ENCODE measurements at regions not wholly inside any gene's neighbourhood (a gene's known extent, or its start where the extent isn't known, plus 50 kb on each side); places are given as distances from the start of the nearest gene placed in this dataset.

DNA sequence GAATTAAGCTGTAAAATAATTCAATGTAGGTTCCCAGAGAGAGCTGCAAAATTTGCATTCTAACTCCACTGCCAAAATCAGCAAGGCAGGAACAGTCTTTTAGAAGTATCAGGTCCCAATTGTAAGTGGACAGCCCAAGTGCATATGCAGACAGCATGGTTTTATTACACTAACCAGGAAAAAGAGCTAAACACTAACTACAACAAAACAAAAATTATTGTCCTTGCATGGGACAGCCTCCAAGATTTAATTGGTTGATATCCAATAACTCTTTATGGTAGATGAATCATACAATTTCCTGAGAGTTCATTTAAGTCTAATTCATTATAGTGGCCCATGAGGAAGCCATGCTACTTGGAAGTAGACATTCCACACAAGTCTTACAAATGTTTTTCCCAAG is 154.3 kb upstream of the ZNF648 start:
- Histone ChIP-seq H3K4me1 (ENCODE audit: insufficient read depth, low read length) (no peaks in the 10 kb centered on the region), H3K4ac (ENCODE audit: low read depth, low read length) (no peak overlapping the region), H3K23me2 (ENCODE audit: insufficient read length, low read depth, low read length, poor library complexity, severe bottlenecking) (no peaks in the 10 kb centered on the region), H3K27ac (ENCODE audit: insufficient read length, low read depth, low read length) (no peak overlapping the region), H3T11ph (ENCODE audit: low read length) (no peak overlapping the region), H3K79me1 (ENCODE audit: insufficient read depth, low read depth, low read length, poor library complexity, severe bottlenecking) (no peaks in the 10 kb centered on the region), H2BK120ac (ENCODE audit: low read depth, low read length, poor library complexity, severe bottlenecking) (no peak overlapping the region), H3K79me2 (ENCODE audit: insufficient read depth, low read length) (no peaks in the 10 kb centered on the region), H3K4me2 (ENCODE audit: insufficient read depth, insufficient read length, low read length) (no peak overlapping the region), H2BK15ac (ENCODE audit: low read depth, low read length) (no peak overlapping the region), H3K23ac (ENCODE audit: insufficient read length, low read depth, low read length) (no peak overlapping the region), H2BK5ac (ENCODE audit: insufficient read length, low read length) (no peak overlapping the region), H2BK20ac (ENCODE audit: low read depth, low read length, poor library complexity, severe bottlenecking) (no peak overlapping the region), H3K9ac (ENCODE audit: extremely low read depth, insufficient read length, low read length) (no peak overlapping the region), H3K27me3 (ENCODE audit: insufficient read depth, low read length) (no peaks in the 10 kb centered on the region), H2AK5ac (ENCODE audit: insufficient read length, low read length) (no peak overlapping the region), H2BK12ac (ENCODE audit: insufficient read length, low read depth, low read length) (no peak overlapping the region), H3K56ac (ENCODE audit: insufficient read length, low read depth, low read length) (no peak overlapping the region), H4K5ac (ENCODE audit: insufficient read length, low read depth, low read length) (no peak overlapping the region), H4K20me1 (ENCODE audit: control insufficient read depth, insufficient read depth, insufficient read length) (no peaks in the 10 kb centered on the region), H4K8ac (replicated peaks; ENCODE audit: insufficient read length, low read depth, low read length) (no peak overlapping the region), H3K14ac (ENCODE audit: insufficient read depth, low read length) (no peak overlapping the region), H2AFZ (ENCODE audit: low read length) (no peak overlapping the region), H3K18ac (ENCODE audit: insufficient read length, low read depth, low read length) (no peak overlapping the region), H3K9me3 (ENCODE audit: control insufficient read depth, low read depth, low read length) (no peaks in the 10 kb centered on the region), H4K91ac (ENCODE audit: insufficient read length, low read depth, low read length) (no peak overlapping the region)
- DNase-seq: no peak
- Mint-ChIP-seq H3K36me3 (ENCODE audit: insufficient read depth in 1 of 3, low read depth in 3 of 3) (peaks cover 2 to 6% (median 4%) of the 10 kb centered on the region in 3 experiments; a peak in 5 of 7 replicates), H3K27me3 (ENCODE audit: low read depth) (peaks cover 3% of the 10 kb centered on the region; the same call in 1 of the 2 replicates), H3K9me3 (peaks cover 5 to 10% of the 10 kb centered on the region in 2 experiments; a peak in 4 of 5 replicates), H3K27ac (no peak overlapping the region), H3K4me3 (no peak overlapping the region), H3K4me1 (no peaks in the 10 kb centered on the region)
- TF ChIP-seq, protein P1, sequence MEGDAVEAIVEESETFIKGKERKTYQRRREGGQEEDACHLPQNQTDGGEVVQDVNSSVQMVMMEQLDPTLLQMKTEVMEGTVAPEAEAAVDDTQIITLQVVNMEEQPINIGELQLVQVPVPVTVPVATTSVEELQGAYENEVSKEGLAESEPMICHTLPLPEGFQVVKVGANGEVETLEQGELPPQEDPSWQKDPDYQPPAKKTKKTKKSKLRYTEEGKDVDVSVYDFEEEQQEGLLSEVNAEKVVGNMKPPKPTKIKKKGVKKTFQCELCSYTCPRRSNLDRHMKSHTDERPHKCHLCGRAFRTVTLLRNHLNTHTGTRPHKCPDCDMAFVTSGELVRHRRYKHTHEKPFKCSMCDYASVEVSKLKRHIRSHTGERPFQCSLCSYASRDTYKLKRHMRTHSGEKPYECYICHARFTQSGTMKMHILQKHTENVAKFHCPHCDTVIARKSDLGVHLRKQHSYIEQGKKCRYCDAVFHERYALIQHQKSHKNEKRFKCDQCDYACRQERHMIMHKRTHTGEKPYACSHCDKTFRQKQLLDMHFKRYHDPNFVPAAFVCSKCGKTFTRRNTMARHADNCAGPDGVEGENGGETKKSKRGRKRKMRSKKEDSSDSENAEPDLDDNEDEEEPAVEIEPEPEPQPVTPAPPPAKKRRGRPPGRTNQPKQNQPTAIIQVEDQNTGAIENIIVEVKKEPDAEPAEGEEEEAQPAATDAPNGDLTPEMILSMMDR (conservative IDR thresholded peaks at IDR 0.05): no peak

All from H9 (cell line).